GM23338 (cell line): ENCODE measurements at regions not wholly inside any gene's neighbourhood (a gene's known extent, or its start where the extent isn't known, plus 50 kb on each side); places are given as distances from the start of the nearest gene placed in this dataset.

Experiments used
- ATAC-seq: fragments of 200-7000 bp; cut with Tn5 transposase; 3 replicates; pipeline ENCODE4 v1.9.1; 2020
- DNase-seq: peaks from one replicate; pipeline ENCODE4 v3.0.0-alpha.2; 2015; ENCODE audit warnings: low spot score
- H2AFZ ChIP-seq: fragments of 200-600 bp; sonication (generic); 2 replicates; pipeline ENCODE4 v1.8.0; 2016; ENCODE audit warnings: antibody characterized with exemption, mild to moderate bottlenecking, moderate library complexity
- H3F3A ChIP-seq: fragments of 200-600 bp; sonication (generic); replicated peaks from 2 replicates; pipeline ENCODE4 v1.8.0; 2017; ENCODE audit warnings: antibody characterized with exemption, mixed run types, low read depth
- H3K27ac ChIP-seq: fragments of 200-600 bp; sonication (generic); 2 replicates; pipeline ENCODE4 v1.6.1; 2016; ENCODE audit warnings: low read depth
- H3K27me3 ChIP-seq: fragments of 200-600 bp; sonication (generic); 2 replicates; pipeline ENCODE4 v1.8.0; 2016; ENCODE audit warnings: mild to moderate bottlenecking, mixed run types, moderate library complexity; ENCODE audit not compliant: insufficient read depth
- H3K36me3 ChIP-seq: fragments of 200-600 bp; sonication (generic); 2 replicates; pipeline ENCODE4 v1.8.0; 2016; ENCODE audit warnings: mild to moderate bottlenecking; ENCODE audit not compliant: insufficient read depth
- H3K4me1 ChIP-seq: fragments of 200-600 bp; sonication (generic); 2 replicates; pipeline ENCODE4 v1.8.0; 2016; ENCODE audit warnings: mild to moderate bottlenecking, moderate library complexity; ENCODE audit not compliant: insufficient read depth
- H3K4me2 ChIP-seq: fragments of 200-600 bp; sonication (generic); 2 replicates; pipeline ENCODE4 v1.7.1; 2017; ENCODE audit warnings: mixed run types
- H3K4me3 ChIP-seq: fragments of 200-600 bp; sonication (generic); 2 replicates; pipeline ENCODE4 v1.6.1; 2016; ENCODE audit warnings: mixed run types
- H3K79me2 ChIP-seq: fragments of 200-600 bp; sonication (generic); replicated peaks from 2 replicates; pipeline ENCODE4 v1.8.0; 2017; ENCODE audit warnings: mild to moderate bottlenecking; ENCODE audit not compliant: insufficient read depth
- H3K9me2 ChIP-seq: fragments of 200-600 bp; sonication (generic); 2 replicates; pipeline ENCODE4 v1.8.0; 2017; ENCODE audit not compliant: insufficient read depth
- H4K20me1 ChIP-seq: fragments of 200-600 bp; sonication (generic); replicated peaks from 2 replicates; pipeline ENCODE4 v1.8.0; 2017; ENCODE audit warnings: mild to moderate bottlenecking; ENCODE audit not compliant: insufficient read depth
- H3K27ac Mint-ChIP-seq: 2 replicates; pipeline ENCODE4 v1.8.0; 2020; ENCODE audit warnings: inconsistent platforms, mild to moderate bottlenecking, moderate library complexity, mixed read lengths
- H3K27me3 Mint-ChIP-seq: 3 replicates; pipeline ENCODE4 v1.8.0; 2022; ENCODE audit warnings: low read depth, mild to moderate bottlenecking, moderate library complexity, mixed read lengths, inconsistent platforms; ENCODE audit not compliant: insufficient read depth, poor library complexity
- H3K36me3 Mint-ChIP-seq: 3 replicates; pipeline ENCODE4 v1.8.0; 2021; ENCODE audit warnings: low read depth, mild to moderate bottlenecking, inconsistent platforms, moderate library complexity, mixed read lengths
- H3K4me1 Mint-ChIP-seq: 3 replicates; pipeline ENCODE4 v1.8.0; 2020; ENCODE audit warnings: mild to moderate bottlenecking, inconsistent platforms, mixed read lengths
- H3K4me3 Mint-ChIP-seq: 3 replicates; pipeline ENCODE4 v1.8.0; 2021; ENCODE audit warnings: moderate library complexity, mild to moderate bottlenecking, inconsistent platforms, mixed read lengths
- H3K9me3 Mint-ChIP-seq: 3 replicates; pipeline ENCODE4 v1.8.0; 2020; ENCODE audit warnings: moderate library complexity, mild to moderate bottlenecking, inconsistent platforms, mixed read lengths
- CREB1 ChIP-seq: fragments of 250-450 bp; sonication (Bioruptor Pico); IDR thresholded peaks from 2 replicates; pipeline ENCODE4 v1.5.0; 2020; ENCODE audit warnings: low read depth, mild to moderate bottlenecking, moderate library complexity
- CTCF ChIP-seq, 2 experiments: fragments of 200-600 bp in 1 of 2; sonication (generic) in 1 of 2; conservative IDR thresholded peaks; 2 replicates each; pipeline versions ENCODE4 v1.5.1 to v1.6.1; 2016 to 2017; ENCODE audit warnings: antibody characterized with exemption in 2 of 2, low read depth in 2 of 2, mild to moderate bottlenecking in 2 of 2, moderate library complexity in 1 of 2
- ETS1 ChIP-seq: IDR thresholded peaks from 2 replicates; pipeline ENCODE4 v1.6.1; 2016; ENCODE audit warnings: antibody characterized with exemption
- EZH2 ChIP-seq: fragments of 200-600 bp; sonication (generic); IDR thresholded peaks from one replicate; pipeline ENCODE4 v1.8.0; 2017; ENCODE audit warnings: antibody characterized with exemption, mild to moderate bottlenecking, low read depth; ENCODE audit not compliant: unreplicated experiment
- EZH2phosphoT487 ChIP-seq: fragments of 200-600 bp; sonication (generic); IDR thresholded peaks from one replicate; pipeline ENCODE4 v1.8.1; 2018; ENCODE audit warnings: antibody characterized with exemption; ENCODE audit not compliant: unreplicated experiment
- JUNB ChIP-seq: IDR thresholded peaks from one replicate; pipeline ENCODE4 v1.6.1; 2016; ENCODE audit warnings: antibody characterized with exemption; ENCODE audit not compliant: unreplicated experiment
- NANOG ChIP-seq: IDR thresholded peaks from 2 replicates; pipeline ENCODE4 v1.6.1; 2016; ENCODE audit warnings: antibody characterized with exemption, borderline replicate concordance
- POLR2AphosphoS5 ChIP-seq: IDR thresholded peaks from 2 replicates; pipeline ENCODE4 v1.6.1; 2016; ENCODE audit warnings: antibody characterized with exemption, low read depth
- REST ChIP-seq: IDR thresholded peaks from one replicate; pipeline ENCODE4 v1.6.1; 2018; ENCODE audit warnings: antibody characterized with exemption; ENCODE audit not compliant: unreplicated experiment
- STAT1 ChIP-seq: IDR thresholded peaks from one replicate; pipeline ENCODE4 v1.6.1; 2016; ENCODE audit warnings: antibody characterized with exemption; ENCODE audit not compliant: unreplicated experiment
- ZNF114 ChIP-seq: fragments of 250-450 bp; sonication (Bioruptor Pico); IDR thresholded peaks from 2 replicates; pipeline ENCODE4 v1.5.0; 2020; ENCODE audit warnings: mild to moderate bottlenecking, moderate library complexity
- ZNF331 ChIP-seq: fragments of 250-450 bp; sonication (Bioruptor Pico); IDR thresholded peaks from 2 replicates; pipeline ENCODE4 v1.5.0; 2020; ENCODE audit warnings: low read depth, mild to moderate bottlenecking, moderate library complexity
- ZNF462 ChIP-seq: fragments of 250-450 bp; sonication (Bioruptor Pico); IDR thresholded peaks from 2 replicates; pipeline ENCODE4 v1.5.0; 2020; ENCODE audit warnings: mild to moderate bottlenecking, moderate library complexity

- H3K27me3 Mint-ChIP-seq, result peaks cover 5% of the 10 kb centered on the region
- no peaks in the 10 kb centered on the region for H3K36me3 Mint-ChIP-seq
- Histone ChIP-seq H3K79me2 (no peaks in the 10 kb centered on the region), H2AFZ (no peak overlapping the region), H3K27ac (no peak overlapping the region), H4K20me1 (no peaks in the 10 kb centered on the region), H3K27me3 (no peaks in the 10 kb centered on the region), H3K9me2 (0 out of 2 replicates have a peak, but pooled peaks cover 3% of the 10 kb centered on the region), H3K4me1 (no peaks in the 10 kb centered on the region), H3K36me3 (no peaks in the 10 kb centered on the region), H3K4me2 (no peak overlapping the region), H3F3A (no peaks in the 10 kb centered on the region), H3K4me3 (no peak overlapping the region)
- no peak overlapping the region for H3K4me3 Mint-ChIP-seq
- H3K9me3 Mint-ChIP-seq, result no peaks in the 10 kb centered on the region
- H3K4me1 Mint-ChIP-seq, result no peaks in the 10 kb centered on the region
- TF ChIP-seq ZNF462 (CRISPR knock-in tag) (no peak), CTCF (conservative IDR thresholded peaks at IDR 0.05; ENCODE audit: low read depth in 2 of 2) (no peak), ZNF331 (CRISPR knock-in tag) (no peak), JUNB (no peak), STAT1 (no peak), EZH2phosphoT487 (no peak), CREB1 (CRISPR knock-in tag) (no peak), REST (no peak), NANOG (no peak), ZNF114 (CRISPR knock-in tag) (no peak), ETS1 (no peak), POLR2AphosphoS5 (no peak), EZH2 (no peak)
- no peak for DNase-seq
- H3K27ac Mint-ChIP-seq, result no peak overlapping the region
- no peak for ATAC-seq
Observed at GRCh38 chr18:44213293-44213692, 467.4 kb upstream of the SETBP1 start.
